H1 (cell line): ENCODE measurements at regions not wholly inside any gene's neighbourhood (a gene's known extent, or its start where the extent isn't known, plus 50 kb on each side); places are given as distances from the start of the nearest gene placed in this dataset.
A peak's percentile ranks its signal among the peaks of the same experiment; 100 is the strongest.

Source experiments
- CTCF ChIA-PET: fragments of 300-600 bp; sonication (Branson Sonifier 250); formaldehyde crosslinking; loops from one replicate; lab custom pipeline; 2021; ENCODE audit not compliant: partially characterized antibody; lab: Charles Lee
- POLR2A ChIA-PET: fragments of 300-600 bp; sonication (Branson Sonifier 250); formaldehyde crosslinking; loops from one replicate; lab custom pipeline; 2021; ENCODE audit warnings: inconsistent platforms; ENCODE audit not compliant: partially characterized antibody; lab: Charles Lee
- DNase-seq, 2 experiments: peaks; one replicate each; pipeline versions ENCODE4 v3.0.0 to v3.0.0-alpha.2; 2010 to 2022; ENCODE audit warnings: low spot score in 2 of 2, low read depth in 1 of 2, mixed read lengths in 1 of 2
- FAIRE-seq: peaks from 2 replicates; lab custom pipeline; 2011; peaks lifted over from hg19 to GRCh38; lab: Jason Lieb, UNC
- H2AFZ ChIP-seq: 2 replicates; pipeline ENCODE4 v1.8.1; 2012; ENCODE audit warnings: low read length, inconsistent platforms
- H2AK5ac ChIP-seq: 2 replicates; pipeline ENCODE4 v1.6.1; 2013; ENCODE audit warnings: low read depth, low read length
- H2BK120ac ChIP-seq: replicated peaks from 2 replicates; pipeline ENCODE3; 2013; ENCODE audit warnings: low read depth, low read length, inconsistent platforms
- H2BK12ac ChIP-seq: 2 replicates; pipeline ENCODE4 v1.6.1; 2013; ENCODE audit warnings: low read depth, low read length
- H2BK15ac ChIP-seq: 2 replicates; pipeline ENCODE4 v1.6.1; 2013; ENCODE audit warnings: low read length
- H2BK20ac ChIP-seq: 2 replicates; pipeline ENCODE4 v1.6.1; 2013; ENCODE audit warnings: low read length
- H2BK5ac ChIP-seq: 2 replicates; pipeline ENCODE4 v1.6.1; 2013; ENCODE audit warnings: low read depth, low read length
- H3K14ac ChIP-seq: 2 replicates; pipeline ENCODE4 v1.6.1; 2013; ENCODE audit warnings: inconsistent platforms; ENCODE audit not compliant: insufficient read length
- H3K18ac ChIP-seq: 2 replicates; pipeline ENCODE4 v1.6.1; 2013; ENCODE audit warnings: low read length; ENCODE audit errors: extremely low read depth
- H3K23ac ChIP-seq: 2 replicates; pipeline ENCODE4 v1.6.1; 2013; ENCODE audit warnings: inconsistent platforms; ENCODE audit not compliant: insufficient read length
- H3K23me2 ChIP-seq: 2 replicates; pipeline ENCODE4 v1.6.1; 2013; ENCODE audit warnings: low read depth, low read length
- H3K27ac ChIP-seq: 2 replicates; pipeline ENCODE4 v1.6.1; 2011; ENCODE audit warnings: low read depth, low read length, inconsistent platforms
- H3K27me3 ChIP-seq, 4 experiments: replicated peaks in 1 of 4; 1 replicate in 1 of 4; 2 replicates in 3 of 4; pipeline versions ENCODE4 v1.6.1 to v1.8.1; 2011 to 2013; ENCODE audit warnings: low read length in 3 of 4, mild to moderate bottlenecking in 3 of 4, inconsistent platforms in 2 of 4, mixed read lengths in 2 of 4, moderate library complexity in 1 of 4; ENCODE audit not compliant: control insufficient read depth in 3 of 4, insufficient read depth in 3 of 4; ENCODE audit errors: extremely low read depth in 1 of 4
- H3K36me3 ChIP-seq, 4 experiments: 2 replicates each; pipeline versions ENCODE4 v1.6.1 to v1.8.1; 2011 to 2013; ENCODE audit warnings: mild to moderate bottlenecking in 4 of 4, low read length in 3 of 4, moderate library complexity in 2 of 4, control low read depth in 1 of 4, inconsistent platforms in 1 of 4; ENCODE audit not compliant: insufficient read depth in 4 of 4, control insufficient read depth in 2 of 4
- H3K4ac ChIP-seq: replicated peaks from 2 replicates; pipeline ENCODE3; 2013; ENCODE audit warnings: low read length, low read depth, mixed read lengths, inconsistent platforms; ENCODE audit not compliant: insufficient read length
- H3K4me1 ChIP-seq, 4 experiments: replicated peaks in 1 of 4; 1 replicate in 1 of 4; 2 replicates in 3 of 4; pipeline versions ENCODE4 v1.6.1 to v1.8.1; 2011 to 2013; ENCODE audit warnings: low read length in 3 of 4, inconsistent platforms in 2 of 4, mixed read lengths in 1 of 4; ENCODE audit not compliant: insufficient read depth in 4 of 4, control insufficient read depth in 3 of 4
- H3K4me2 ChIP-seq, 2 experiments: 2 replicates each; pipeline versions ENCODE4 v1.6.1 to v1.8.1; 2011 to 2013; ENCODE audit warnings: low read depth in 2 of 2, low read length in 2 of 2, control low read depth in 1 of 2, inconsistent platforms in 1 of 2, mild to moderate bottlenecking in 1 of 2; ENCODE audit not compliant: insufficient read depth in 1 of 2
- H3K4me3 ChIP-seq, 4 experiments: fragments of 200-600, 300-600 bp in 1 of 4; sonication (generic), shearing (Covaris generic), sonication (Bioruptor Twin) in 1 of 4; 2 replicates each; pipeline versions ENCODE4 v1.5.1 to v1.8.1; 2011 to 2016; ENCODE audit warnings: low read length in 4 of 4, low read depth in 3 of 4, control low read depth in 2 of 4, inconsistent platforms in 2 of 4, mild to moderate bottlenecking in 2 of 4, mixed read lengths in 1 of 4, moderate library complexity in 1 of 4; ENCODE audit not compliant: insufficient read depth in 2 of 4; ENCODE audit errors: extremely low read depth in 1 of 4
- H3K56ac ChIP-seq: replicated peaks from 2 replicates; pipeline ENCODE3; 2013; ENCODE audit warnings: low read depth, mild to moderate bottlenecking, mixed read lengths, low read length, inconsistent platforms; ENCODE audit not compliant: insufficient read length
- H3K79me1 ChIP-seq: 2 replicates; pipeline ENCODE4 v1.6.1; 2013; ENCODE audit warnings: low read depth, low read length, control low read depth
- H3K79me2 ChIP-seq, 2 experiments: 2 replicates each; pipeline versions ENCODE4 v1.6.1 to v1.8.1; 2012 to 2013; ENCODE audit warnings: low read length in 2 of 2, mild to moderate bottlenecking in 2 of 2, inconsistent platforms in 1 of 2; ENCODE audit not compliant: insufficient read depth in 2 of 2, control insufficient read depth in 1 of 2
- H3K9ac ChIP-seq, 4 experiments: replicated peaks in 1 of 4; 1 replicate in 1 of 4; 2 replicates in 3 of 4; pipeline versions ENCODE4 v1.6.1 to v1.8.1; 2011 to 2013; ENCODE audit warnings: low read depth in 3 of 4, low read length in 3 of 4, control low read depth in 2 of 4, mild to moderate bottlenecking in 2 of 4, moderate library complexity in 2 of 4, inconsistent platforms in 1 of 4; ENCODE audit errors: extremely low read depth in 1 of 4
- H3K9me3 ChIP-seq, 2 experiments: 2 replicates each; pipeline versions ENCODE4 v1.6.1 to v1.8.1; 2012 to 2013; ENCODE audit warnings: mild to moderate bottlenecking in 2 of 2, moderate library complexity in 2 of 2, control low read depth in 1 of 2, inconsistent platforms in 1 of 2, low read depth in 1 of 2, low read length in 1 of 2, mixed read lengths in 1 of 2; ENCODE audit not compliant: insufficient read depth in 2 of 2
- H4K20me1 ChIP-seq, 2 experiments: replicated peaks in 1 of 2; 2 replicates each; pipeline versions ENCODE3 to v1.8.1; 2011 to 2013; ENCODE audit warnings: inconsistent platforms in 2 of 2, low read length in 2 of 2, mild to moderate bottlenecking in 1 of 2; ENCODE audit not compliant: insufficient read depth in 2 of 2, control insufficient read depth in 1 of 2
- H4K5ac ChIP-seq: 2 replicates; pipeline ENCODE4 v1.6.1; 2013; ENCODE audit warnings: low read length, low read depth, mixed read lengths, inconsistent platforms; ENCODE audit not compliant: insufficient read length
- H4K8ac ChIP-seq: 2 replicates; pipeline ENCODE4 v1.8.0; 2013; ENCODE audit warnings: mild to moderate bottlenecking, moderate library complexity, low read length, inconsistent platforms; ENCODE audit not compliant: insufficient read depth; ENCODE audit errors: extremely low read depth
- H4K91ac ChIP-seq: replicated peaks from 2 replicates; pipeline ENCODE3; 2013; ENCODE audit warnings: low read length, mixed read lengths, inconsistent platforms; ENCODE audit not compliant: insufficient read length
- ASH2L ChIP-seq: fragments of 200-600, 300-600 bp; sonication (generic); IDR thresholded peaks from one replicate; pipeline ENCODE4 v1.7.1; 2017; ENCODE audit warnings: low read length
- BACH1 ChIP-seq: IDR thresholded peaks from 2 replicates; pipeline ENCODE4 v1.6.1; 2012; ENCODE audit warnings: low read length, improper control_type of control experiment
- BCL11A ChIP-seq, 2 experiments: IDR thresholded peaks; one replicate each; pipeline ENCODE4 v1.6.1; 2011; ENCODE audit warnings: low read depth in 2 of 2, low read length in 2 of 2, mild to moderate bottlenecking in 2 of 2
- CHD2 ChIP-seq: IDR thresholded peaks from 2 replicates; pipeline ENCODE4 v1.6.1; 2012; ENCODE audit warnings: low read length, improper control_type of control experiment
- GABPA ChIP-seq: IDR thresholded peaks from 2 replicates; pipeline ENCODE4 v1.6.1; 2011; ENCODE audit warnings: mild to moderate bottlenecking, low read length, moderate library complexity, borderline replicate concordance; ENCODE audit not compliant: insufficient read depth
- JUN ChIP-seq: IDR thresholded peaks from 2 replicates; pipeline ENCODE4 v1.6.1; 2011; ENCODE audit warnings: low read depth, mild to moderate bottlenecking, improper control_type of control experiment, low read length
- JUND ChIP-seq: IDR thresholded peaks from 2 replicates; pipeline ENCODE4 v1.6.1; 2011; ENCODE audit warnings: mild to moderate bottlenecking, improper control_type of control experiment, low read length
- KDM1A ChIP-seq: fragments of 200-600, 300-600 bp; sonication (generic); IDR thresholded peaks from 2 replicates; pipeline ENCODE4 v1.7.1; 2016; ENCODE audit warnings: mild to moderate bottlenecking, low read length, borderline replicate concordance
- POLR2A ChIP-seq, 2 experiments: IDR thresholded peaks; 1 replicate in 1 of 2; 2 replicates in 1 of 2; pipeline ENCODE4 v1.6.1; 2011; ENCODE audit warnings: low read depth in 2 of 2, low read length in 2 of 2, mild to moderate bottlenecking in 2 of 2; ENCODE audit errors: control extremely low read depth in 1 of 2
- POU5F1 ChIP-seq: IDR thresholded peaks from 2 replicates; pipeline ENCODE4 v1.6.1; 2011; ENCODE audit warnings: low read depth, mild to moderate bottlenecking, low read length, moderate library complexity
- RAD21 ChIP-seq, 2 experiments: IDR thresholded peaks in 1 of 2; conservative IDR thresholded peaks in 1 of 2; 2 replicates each; pipeline ENCODE4 v1.6.1; 2011; ENCODE audit warnings: low read depth in 2 of 2, low read length in 2 of 2, improper control_type of control experiment in 1 of 2, inconsistent platforms in 1 of 2, mild to moderate bottlenecking in 1 of 2, moderate library complexity in 1 of 2
- SP4 ChIP-seq: IDR thresholded peaks from 2 replicates; pipeline ENCODE4 v1.6.1; 2012; ENCODE audit warnings: low read length, inconsistent platforms
- SUZ12 ChIP-seq: fragments of 200-600 bp; sonication (generic); IDR thresholded peaks from 2 replicates; pipeline ENCODE4 v1.6.1; 2012; ENCODE audit warnings: mild to moderate bottlenecking, inconsistent platforms, low read length, moderate library complexity, mixed read lengths
- TEAD4 ChIP-seq: IDR thresholded peaks from 2 replicates; pipeline ENCODE4 v1.6.1; 2012; ENCODE audit warnings: low read depth, low read length, inconsistent platforms, mixed read lengths
- WGBS, 2 experiments: shearing (Covaris generic) in 1 of 2; methylation state at CpG; one replicate each; pipeline versions ENCODE4 v1.1.6 to v1.1.7; 2013 to 2015; ENCODE audit warnings: low lambda C conversion rate in 2 of 2, mixed read lengths in 2 of 2, inconsistent platforms in 1 of 2, low coverage in 1 of 2, missing lambda C conversion rate in 1 of 2; ENCODE audit not compliant: insufficient replicate concordance in 2 of 2, insufficient coverage in 1 of 2, insufficient read length in 1 of 2; ENCODE audit errors: extremely low coverage in 1 of 2, missing lambda C conversion rate in 1 of 2; 5-methylcytosine and 5-hydroxymethylcytosine counted together
- TF ChIP-seq, protein P1 (sequence below): IDR thresholded peaks from 2 replicates; pipeline ENCODE4 v1.6.1; 2011; ENCODE audit warnings: low read depth, mild to moderate bottlenecking, low read length; ENCODE audit not compliant: insufficient read depth

DNA sequence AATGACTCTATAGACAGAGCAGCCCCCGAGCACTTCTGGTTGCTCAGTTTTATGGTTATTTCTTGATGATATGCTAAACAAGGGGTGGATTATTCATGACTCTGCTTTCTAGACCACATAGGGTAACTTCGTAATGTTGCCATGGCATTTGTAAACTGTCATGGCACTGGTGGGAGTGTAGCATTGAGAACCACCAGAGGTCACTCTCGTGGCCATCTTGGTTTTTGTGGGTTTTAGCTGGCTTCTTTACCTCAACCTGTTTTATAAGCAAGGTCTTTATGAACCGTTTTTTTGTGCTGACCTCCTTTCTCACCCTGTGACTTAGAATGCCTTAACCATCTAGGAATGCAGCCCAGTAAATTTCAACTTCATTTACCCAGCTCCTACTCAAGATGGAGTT lies 1036.2 kb upstream of the FLRT2 start:
- Histone ChIP-seq H2BK20ac (no peak overlapping the region), H3K9ac (no peak overlapping the region), H3K18ac (no peak overlapping the region), H2BK120ac (no peak overlapping the region), H3K79me1 (no peaks in the 10 kb centered on the region), H4K20me1 (no peaks in the 10 kb centered on the region), H2BK12ac (no peak overlapping the region), H4K91ac (no peak overlapping the region), H3K27ac (no peak overlapping the region), H3K4ac (no peak overlapping the region), H4K8ac (no peak overlapping the region), H3K4me2 (no peak overlapping the region), H3K27me3 (no peaks in the 10 kb centered on the region), H2BK5ac (no peak overlapping the region), H3K9me3 (peaks cover 0 to 2% of the 10 kb centered on the region in 2 experiments; a peak in 1 of 4 replicates), H3K36me3 (no peaks in the 10 kb centered on the region), H3K23me2 (no peaks in the 10 kb centered on the region), H3K4me3 (no peak overlapping the region), H2AK5ac (no peak overlapping the region), H3K14ac (no peak overlapping the region), H2BK15ac (no peak overlapping the region), H3K4me1 (no peaks in the 10 kb centered on the region), H3K23ac (no peak overlapping the region), H3K79me2 (no peaks in the 10 kb centered on the region), H4K5ac (no peak overlapping the region), H3K56ac (no peak overlapping the region), H2AFZ (peak overlapping the region; percentile 73; the same call in 1 of the 2 replicates)
- DNase-seq (no peak), FAIRE-seq (peak; percentile 66)
- ChIA-PET CTCF (no interaction called here), POLR2A (no interaction called here)
- WGBS, 2 experiments, result 88% methylated on average over 4 of the region's 4 CpGs; no CpG with 5 or more reads in 1 of the 2 experiments
- TF ChIP-seq JUN, result no peak
- TF ChIP-seq POLR2A (IDR thresholded peaks at IDR 0.05; ENCODE audit: control extremely low read depth in 1 of 2, low read depth in 2 of 2, low read length in 2 of 2), result no peak
- no peak for TF ChIP-seq SUZ12
- TF ChIP-seq BACH1, result no peak
- TF ChIP-seq JUND, result no peak
- peak; percentile 48 to 57 for TF ChIP-seq RAD21 (IDR thresholded peaks at IDR 0.05 in 1 of 2, conservative IDR thresholded peaks at IDR 0.05 in 1 of 2; ENCODE audit: low read depth in 2 of 2, low read length in 2 of 2)
- no peak for TF ChIP-seq CHD2
- TF ChIP-seq SP4, result no peak
- TF ChIP-seq TEAD4, result no peak
- TF ChIP-seq KDM1A, result no peak
- TF ChIP-seq ASH2L, result no peak
- no peak for TF ChIP-seq GABPA
- TF ChIP-seq POU5F1, result no peak
- no peak for TF ChIP-seq BCL11A (IDR thresholded peaks at IDR 0.05; ENCODE audit: low read depth in 2 of 2, low read length in 2 of 2)
- TF ChIP-seq, protein P1, sequence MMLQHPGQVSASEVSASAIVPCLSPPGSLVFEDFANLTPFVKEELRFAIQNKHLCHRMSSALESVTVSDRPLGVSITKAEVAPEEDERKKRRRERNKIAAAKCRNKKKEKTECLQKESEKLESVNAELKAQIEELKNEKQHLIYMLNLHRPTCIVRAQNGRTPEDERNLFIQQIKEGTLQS, result no peak
